Keratinocyte (primary cell): ENCODE measurements at regions not wholly inside any gene's neighbourhood (a gene's known extent, or its start where the extent isn't known, plus 50 kb on each side); places are given as distances from the start of the nearest gene placed in this dataset.

Source experiments
- DNase-seq: peaks from one replicate; pipeline ENCODE4 v3.0.0-alpha.2; 2011; ENCODE audit warnings: low read depth, missing footprints, low spot score
- FAIRE-seq: peaks from 2 replicates; lab custom pipeline; 2011; peaks lifted over from hg19 to GRCh38; lab: Jason Lieb, UNC
- H2AFZ ChIP-seq: 2 replicates; pipeline ENCODE4 v1.6.0; 2012; ENCODE audit warnings: low read length, control low read depth, inconsistent platforms; ENCODE audit not compliant: control insufficient read depth
- H3K27ac ChIP-seq: 2 replicates; pipeline ENCODE4 v1.5.1; 2011; ENCODE audit warnings: low read length; ENCODE audit not compliant: control insufficient read depth, insufficient read depth
- H3K27me3 ChIP-seq: 3 replicates; pipeline ENCODE4 v1.6.0; 2011; ENCODE audit warnings: low read length; ENCODE audit not compliant: control insufficient read depth, insufficient read depth; ENCODE audit errors: extremely low read depth
- H3K36me3 ChIP-seq, 2 experiments: 2 replicates in 1 of 2; 3 replicates in 1 of 2; pipeline ENCODE4 v1.5.1; 2011; ENCODE audit warnings: low read length in 2 of 2, mild to moderate bottlenecking in 1 of 2; ENCODE audit not compliant: control insufficient read depth in 2 of 2, insufficient read depth in 2 of 2; ENCODE audit errors: extremely low read depth in 1 of 2
- H3K4me1 ChIP-seq: 3 replicates; pipeline ENCODE4 v1.5.1; 2011; ENCODE audit warnings: low read length; ENCODE audit not compliant: control insufficient read depth, insufficient read depth; ENCODE audit errors: extremely low read depth
- H3K4me2 ChIP-seq: 3 replicates; pipeline ENCODE4 v1.6.0; 2011; ENCODE audit warnings: low read depth, low read length; ENCODE audit not compliant: control insufficient read depth, insufficient read depth; ENCODE audit errors: extremely low read depth
- H3K4me3 ChIP-seq, 3 experiments: fragments of 200-600 bp in 1 of 3; sonication (generic) in 1 of 3; 2 replicates in 2 of 3; 3 replicates in 1 of 3; pipeline ENCODE4 v1.5.1; 2011 to 2016; ENCODE audit warnings: low read length in 3 of 3, mild to moderate bottlenecking in 3 of 3, control low read depth in 2 of 3, inconsistent platforms in 1 of 3, low read depth in 1 of 3, mixed read lengths in 1 of 3, mixed run types in 1 of 3, moderate library complexity in 1 of 3; ENCODE audit not compliant: control insufficient read depth in 2 of 3, insufficient read depth in 2 of 3; ENCODE audit errors: extremely low read depth in 1 of 3
- H3K79me2 ChIP-seq: 2 replicates; pipeline ENCODE4 v1.6.0; 2012; ENCODE audit warnings: low read length; ENCODE audit not compliant: control insufficient read depth, insufficient read depth
- H3K9ac ChIP-seq: 3 replicates; pipeline ENCODE4 v1.6.0; 2011; ENCODE audit warnings: low read length; ENCODE audit not compliant: control insufficient read depth, insufficient read depth; ENCODE audit errors: extremely low read depth
- H3K9me1 ChIP-seq: 3 replicates; pipeline ENCODE4 v1.6.0; 2011; ENCODE audit warnings: low read length; ENCODE audit not compliant: control insufficient read depth, insufficient read depth; ENCODE audit errors: extremely low read depth
- H3K9me3 ChIP-seq: 2 replicates; pipeline ENCODE4 v1.5.1; 2012; ENCODE audit warnings: low read depth, low read length; ENCODE audit not compliant: control insufficient read depth
- H4K20me1 ChIP-seq: 3 replicates; pipeline ENCODE4 v1.6.0; 2011; ENCODE audit warnings: low read length; ENCODE audit not compliant: control insufficient read depth, insufficient read depth; ENCODE audit errors: extremely low read depth
- CTCF ChIP-seq, 3 experiments: IDR thresholded peaks in 1 of 3; conservative IDR thresholded peaks in 1 of 3; optimal IDR thresholded peaks in 1 of 3; 2 replicates in 2 of 3; 3 replicates in 1 of 3; pipeline versions ENCODE3 to v1.5.1; 2011; ENCODE audit warnings: low read length in 3 of 3, mild to moderate bottlenecking in 3 of 3, moderate library complexity in 2 of 3, control low read depth in 1 of 3, inconsistent platforms in 1 of 3; ENCODE audit not compliant: insufficient read depth in 2 of 3; ENCODE audit errors: extremely low read depth in 1 of 3
- EZH2 ChIP-seq: IDR thresholded peaks from one replicate; pipeline ENCODE4 v1.6.1; 2012; ENCODE audit warnings: inconsistent platforms, mild to moderate bottlenecking, low read length, moderate library complexity
- dilution Hi-C: fragments of 300-500 bp; cut with MboI; formaldehyde crosslinking; loops from one replicate; pipeline ENCODE4 v1.7.0; 2020; ENCODE audit warnings: low sequenced_read_pairs; ENCODE audit not compliant: extremely low pct_ligation_motif_present

- H3K4me2 ChIP-seq = no peak overlapping the region
- DNase-seq (no peak), FAIRE-seq (no peak)
- no peak overlapping the region for H3K4me3 ChIP-seq
- H3K79me2 ChIP-seq = no peaks in the 10 kb centered on the region
- H3K9me3 ChIP-seq = no peaks in the 10 kb centered on the region
- no peak overlapping the region for H2AFZ ChIP-seq
- H4K20me1 ChIP-seq = no peaks in the 10 kb centered on the region
- H3K27ac ChIP-seq = no peak overlapping the region
- H3K27me3 ChIP-seq = no peaks in the 10 kb centered on the region
- no peaks in the 10 kb centered on the region for H3K9me1 ChIP-seq
- dilution Hi-C loops = no loop called here
- H3K36me3 ChIP-seq = no peaks in the 10 kb centered on the region
- no peak overlapping the region for H3K9ac ChIP-seq
- TF ChIP-seq CTCF (optimal IDR thresholded peaks at IDR 0.05 in 1 of 3, IDR thresholded peaks at IDR 0.05 in 1 of 3, conservative IDR thresholded peaks at IDR 0.05 in 1 of 3; ENCODE audit: extremely low read depth in 1 of 3, insufficient read depth in 2 of 3, low read length in 3 of 3) (no peak), EZH2 (no peak)
- no peaks in the 10 kb centered on the region for H3K4me1 ChIP-seq
These were observed 93.1 kb upstream of the TMED7 start for GRCh38 chr5:115718927-115719326.

- no peaks in the 10 kb centered on the region for H3K27me3 ChIP-seq
- H3K36me3 ChIP-seq = no peaks in the 10 kb centered on the region
- H4K20me1 ChIP-seq = no peaks in the 10 kb centered on the region
- DNase-seq = no peak
- H3K9me3 ChIP-seq = no peaks in the 10 kb centered on the region
- dilution Hi-C loops = no loop called here
- H3K27ac ChIP-seq = no peak overlapping the region
- H2AFZ ChIP-seq = no peak overlapping the region
- H3K9ac ChIP-seq = no peak overlapping the region
- TF ChIP-seq CTCF (optimal IDR thresholded peaks at IDR 0.05 in 1 of 3, IDR thresholded peaks at IDR 0.05 in 1 of 3, conservative IDR thresholded peaks at IDR 0.05 in 1 of 3; ENCODE audit: extremely low read depth in 1 of 3, insufficient read depth in 2 of 3, low read length in 3 of 3) = no peak
- TF ChIP-seq EZH2 = no peak
- no peaks in the 10 kb centered on the region for H3K4me1 ChIP-seq
- no peak overlapping the region for H3K4me3 ChIP-seq
- no peak for FAIRE-seq
- no peaks in the 10 kb centered on the region for H3K79me2 ChIP-seq
- no peaks in the 10 kb centered on the region for H3K9me1 ChIP-seq
- no peak overlapping the region for H3K4me2 ChIP-seq
These were observed 87.6 kb upstream of the TMED7 start for GRCh38 chr5:115713408-115713807.
